ENCODE measurements at regions not wholly inside any gene's neighbourhood (a gene's known extent, or its start where the extent isn't known, plus 50 kb on each side); places are given as distances from the start of the nearest gene placed in this dataset.
"Not testable (repeated sequence)": the region's sequence is repeated elsewhere in the genome, so short reads cannot be mapped to it uniquely, and the experiment has no call there.

DNA sequence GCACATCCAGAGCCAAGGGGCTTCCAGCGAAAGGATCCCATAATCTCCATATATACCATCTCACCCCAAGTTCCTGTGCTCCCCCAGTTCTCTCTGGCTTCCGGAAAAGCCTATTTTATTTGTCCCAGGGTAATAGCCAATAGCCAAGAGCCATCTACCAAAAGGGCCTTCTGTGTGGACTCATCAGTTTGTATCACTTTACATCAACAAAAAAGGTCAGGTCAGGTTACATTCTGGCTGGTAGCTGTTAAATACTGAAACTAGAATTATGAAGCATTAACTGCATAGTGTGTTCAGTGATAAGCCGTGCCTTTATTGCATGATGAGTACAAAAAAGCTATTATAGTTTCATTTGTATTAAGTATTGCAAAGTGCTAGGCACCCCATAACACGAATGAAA is 223.7 kb downstream of the IRS1 start:
- DNase-seq, result no peak

DNA sequence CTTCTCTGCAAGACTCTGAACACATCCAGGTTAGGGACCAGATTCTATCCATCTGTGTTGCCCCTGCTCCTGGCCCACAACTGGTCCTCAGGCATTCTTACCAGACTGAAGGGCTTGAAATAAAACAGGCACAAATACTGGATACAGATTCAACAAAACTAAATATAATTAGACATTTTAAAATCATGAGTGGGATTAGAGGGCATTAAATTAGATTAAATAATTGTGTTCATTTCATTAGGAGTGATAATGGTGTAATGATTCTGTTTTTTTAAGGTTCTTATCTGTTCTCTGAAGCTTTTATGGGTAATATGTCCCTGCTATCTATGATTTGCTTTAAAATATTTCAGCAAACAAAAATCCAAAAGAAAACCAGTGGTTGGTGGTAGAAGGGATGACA is 226.5 kb downstream of the IRS1 start:
- no peak for DNase-seq

DNA sequence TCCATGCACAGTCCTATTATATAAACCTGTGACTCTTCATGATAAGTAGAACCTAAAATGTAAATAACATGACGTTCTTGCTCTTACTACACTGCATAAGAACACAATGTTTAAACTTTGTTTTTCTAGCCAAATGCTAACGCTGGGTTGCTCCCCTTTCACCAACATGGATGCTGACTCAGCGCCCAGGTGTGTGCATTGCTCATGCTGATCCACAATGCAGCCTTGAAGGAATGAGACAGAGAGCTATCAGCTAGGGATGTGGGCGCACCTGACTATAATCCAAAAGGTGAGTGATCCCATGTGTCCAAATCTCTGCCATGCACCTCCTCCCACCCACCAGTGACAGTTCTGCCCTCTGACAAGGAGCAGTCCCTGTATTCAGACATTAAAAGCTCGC is 235.0 kb downstream of the IRS1 start:
- no peak for DNase-seq

DNA sequence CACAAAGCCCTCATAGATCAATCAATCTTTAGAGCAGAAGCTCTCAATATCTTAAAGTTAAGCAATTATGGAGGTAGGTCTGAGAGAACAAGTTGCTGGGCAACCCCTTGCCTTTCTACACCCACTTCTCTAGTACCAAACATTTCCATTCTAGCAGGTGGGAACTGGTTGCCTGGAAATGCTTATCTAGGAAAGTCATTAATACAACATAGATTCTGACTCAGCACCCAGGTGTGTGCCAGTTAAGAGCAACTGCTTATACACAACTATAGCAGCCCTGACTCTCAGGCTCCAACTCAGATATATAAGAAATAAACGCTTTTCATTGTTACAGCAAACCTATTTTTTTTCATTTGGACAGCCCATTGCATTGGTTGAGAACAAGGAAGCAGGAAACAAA is 237.7 kb downstream of the IRS1 start:
- no peak for DNase-seq

DNA sequence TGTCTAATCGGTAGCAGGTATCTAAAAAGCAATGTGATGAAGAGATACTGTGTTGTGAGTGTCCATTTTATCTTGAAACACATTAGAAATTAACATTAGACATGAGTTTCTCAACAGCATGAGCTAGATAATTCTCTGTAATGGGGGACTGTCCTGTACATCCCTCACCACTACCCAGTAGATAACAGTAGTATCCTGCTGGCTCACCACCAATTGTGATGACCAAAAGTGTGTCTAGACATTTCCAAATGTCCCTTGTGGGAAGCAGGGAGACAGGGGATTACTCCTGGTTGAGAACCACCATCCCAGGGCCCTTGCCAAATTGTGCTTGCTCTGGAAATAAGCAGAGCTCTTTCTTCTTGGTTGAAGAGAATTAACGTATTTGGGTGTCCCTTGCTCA is 239.3 kb downstream of the IRS1 start:
- no peak for DNase-seq

DNA sequence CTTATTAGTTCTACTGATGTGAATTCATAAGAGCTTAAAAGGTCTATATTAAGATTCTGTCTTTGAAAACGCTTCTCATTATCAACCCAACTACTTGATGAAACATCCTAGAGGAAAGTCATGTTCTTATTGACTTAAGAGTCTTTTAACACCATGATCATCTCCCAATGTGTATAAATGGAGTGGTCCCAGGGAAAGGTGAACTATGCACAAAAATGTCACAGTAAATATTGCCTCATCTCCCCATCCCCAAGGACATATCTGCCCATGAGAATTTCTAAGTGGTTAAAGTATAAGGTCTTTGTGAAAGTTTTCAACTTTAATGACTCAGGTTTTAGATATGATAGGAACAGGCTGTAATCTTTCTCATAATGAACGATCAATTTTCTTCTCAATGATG is 240.1 kb downstream of the IRS1 start:
- DNase-seq, result no peak

DNA sequence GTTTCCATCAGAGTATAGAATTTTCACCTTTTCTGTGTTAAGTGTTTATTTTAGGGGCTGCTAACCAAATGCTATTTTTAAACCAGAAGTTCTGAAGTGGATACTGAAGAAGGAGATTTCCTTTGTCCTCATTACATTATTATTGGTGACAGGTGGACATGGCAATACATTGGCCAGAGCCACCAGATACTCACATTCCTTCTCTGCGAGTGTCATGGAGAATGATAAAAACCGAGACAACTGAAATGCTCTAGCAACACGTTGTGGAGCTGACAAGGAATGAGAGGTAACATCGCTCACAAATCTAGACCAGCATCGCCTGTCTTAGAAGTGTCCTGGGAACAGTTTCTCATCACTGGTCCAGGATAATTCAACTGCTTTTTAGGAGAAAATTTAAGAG is 241.2 kb downstream of the IRS1 start:
- no peak for DNase-seq

DNA sequence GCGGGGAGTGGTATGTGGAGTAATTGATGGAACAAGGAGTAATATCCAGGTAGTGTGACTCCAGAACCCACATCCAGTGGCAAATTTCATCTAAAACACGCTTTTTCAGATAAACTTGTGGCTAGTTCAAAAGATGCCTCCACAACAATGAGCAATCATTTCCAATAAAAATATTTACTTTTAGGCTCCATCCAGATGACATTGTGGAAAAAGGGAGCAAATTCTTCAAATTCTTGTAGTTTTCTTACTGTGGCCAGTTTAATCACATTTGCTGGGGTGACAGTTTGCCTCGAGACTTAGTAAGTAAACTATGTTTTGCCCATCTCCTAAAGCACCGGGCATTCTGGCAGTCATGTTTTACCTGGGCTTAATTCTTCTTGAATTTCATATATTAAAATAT is 243.6 kb downstream of the IRS1 start:
- DNase-seq, result no peak

DNA sequence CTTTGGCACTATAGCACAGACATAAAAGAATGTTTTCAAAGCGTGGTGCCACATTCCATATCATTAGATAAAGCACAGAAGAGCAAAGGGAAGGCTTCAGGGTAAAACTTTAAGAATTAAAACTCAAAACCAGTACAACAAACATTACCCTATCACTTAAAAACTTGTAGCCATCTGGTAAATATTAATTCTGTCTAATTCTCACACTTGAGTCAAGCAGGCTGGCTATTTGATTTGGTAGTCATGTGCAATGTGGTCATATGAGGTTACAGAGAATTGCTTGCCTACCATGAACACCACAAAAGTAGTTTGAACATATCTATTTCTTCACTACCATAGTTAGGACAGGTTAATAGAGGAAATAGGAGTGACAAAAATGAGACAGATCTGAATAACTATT is 244.9 kb downstream of the IRS1 start:
- no peak for DNase-seq

DNA sequence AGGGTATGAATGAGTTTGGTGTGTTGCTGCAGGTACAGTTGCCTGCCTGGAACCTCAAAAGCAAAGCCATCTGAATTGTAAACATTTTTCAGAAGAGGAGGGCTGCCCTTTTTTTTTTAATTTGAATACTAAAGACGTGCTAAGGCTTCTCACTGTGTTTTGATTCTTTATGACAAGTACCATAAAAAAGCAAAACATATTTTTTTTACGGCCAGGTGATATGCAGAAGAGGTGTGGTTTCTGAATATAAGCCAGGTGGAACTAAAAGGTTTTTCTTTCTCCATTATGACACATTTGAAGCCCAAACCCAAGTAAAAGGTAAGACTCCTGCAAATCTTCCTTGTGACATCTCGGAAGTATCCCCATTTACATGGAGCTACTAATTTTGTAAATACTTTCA is 246.3 kb downstream of the IRS1 start:
- no peak for DNase-seq

DNA sequence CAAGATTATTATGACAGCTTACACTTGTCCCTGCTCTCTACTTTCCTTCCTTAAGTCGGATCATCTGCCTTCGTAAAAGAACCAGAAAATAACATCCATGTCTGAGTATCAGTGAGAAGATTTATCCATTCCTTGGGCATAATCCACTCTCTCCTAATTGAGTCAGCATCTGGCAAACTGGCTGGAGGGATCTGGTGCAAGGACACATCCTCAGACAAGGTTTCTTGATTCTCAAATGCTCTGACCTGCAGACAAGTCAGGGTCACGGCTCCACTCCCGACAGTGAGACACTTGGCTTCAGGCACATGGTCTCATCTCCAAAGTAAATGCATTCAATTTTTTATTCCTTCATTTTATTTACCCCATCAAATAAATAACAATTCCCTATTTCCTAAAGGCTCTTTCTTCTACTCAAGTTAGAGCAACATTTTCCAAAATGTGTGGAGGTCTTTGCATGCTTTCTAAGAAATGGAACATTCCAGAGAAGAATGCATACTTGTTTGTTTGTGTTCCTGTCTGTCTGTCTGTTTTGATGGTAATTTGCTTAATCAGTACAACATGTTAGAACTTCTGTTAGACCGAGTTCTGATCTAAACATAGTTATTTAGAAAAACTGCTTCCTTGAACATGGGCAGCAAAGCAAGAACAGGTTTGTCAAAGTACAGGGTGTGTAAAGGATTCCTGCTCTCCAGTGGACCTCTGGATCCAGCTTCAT is 246.9 kb downstream of the IRS1 start:
- no peak for DNase-seq

DNA sequence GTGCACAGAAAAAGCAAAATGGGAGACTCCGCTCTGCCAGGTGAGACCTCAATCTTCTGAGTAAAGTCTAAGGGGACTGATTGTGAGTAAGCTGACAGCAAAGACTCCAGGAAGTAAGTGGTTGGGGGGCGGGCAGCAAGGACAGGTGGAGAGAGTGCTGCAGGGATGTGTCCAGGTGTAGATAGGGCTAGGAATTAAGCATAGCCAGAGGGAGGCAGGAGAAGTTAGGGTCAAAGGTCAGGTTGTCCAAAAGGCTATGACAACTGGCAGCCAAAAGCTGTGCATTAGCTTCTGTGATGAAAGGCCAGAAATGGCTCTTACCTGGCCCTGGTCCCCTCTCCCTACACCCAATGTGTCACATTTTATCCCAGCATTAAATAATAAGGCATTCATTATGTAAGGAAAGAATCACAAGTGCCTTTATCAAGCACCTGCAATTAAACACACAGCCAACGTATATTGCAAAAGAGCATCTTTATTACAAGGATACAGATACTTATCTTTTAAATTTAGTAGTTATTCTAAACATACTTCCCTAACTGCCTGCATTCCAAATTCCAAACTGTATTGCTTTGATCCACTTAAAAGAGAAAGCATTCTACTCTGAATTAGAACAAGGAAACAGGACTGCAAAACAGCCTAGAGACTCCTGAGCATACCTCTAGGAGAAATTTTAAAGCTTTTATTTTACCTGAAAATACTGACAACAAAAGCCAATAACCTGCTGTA is 247.9 kb downstream of the IRS1 start:
- no peak for DNase-seq

DNA sequence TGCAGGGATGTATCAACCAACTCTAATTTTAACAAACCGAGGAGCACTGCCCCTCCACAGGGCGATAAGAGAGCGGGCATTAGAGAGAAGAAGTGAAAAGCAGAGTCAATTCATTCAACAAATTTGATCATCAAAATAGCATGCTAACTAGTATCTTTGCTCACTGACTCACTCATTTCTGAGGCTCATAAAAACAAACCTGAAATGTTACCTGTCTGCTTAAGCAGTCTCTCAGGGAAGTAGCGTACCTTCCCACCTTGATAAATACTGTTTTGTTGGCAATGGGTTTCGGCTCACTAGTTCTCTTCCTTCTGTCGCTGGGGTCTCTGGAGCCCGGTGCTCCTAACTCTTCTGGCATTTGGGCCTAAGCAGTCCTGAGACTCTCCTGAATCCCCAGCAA is 248.8 kb downstream of the IRS1 start:
- no peak for DNase-seq

DNA sequence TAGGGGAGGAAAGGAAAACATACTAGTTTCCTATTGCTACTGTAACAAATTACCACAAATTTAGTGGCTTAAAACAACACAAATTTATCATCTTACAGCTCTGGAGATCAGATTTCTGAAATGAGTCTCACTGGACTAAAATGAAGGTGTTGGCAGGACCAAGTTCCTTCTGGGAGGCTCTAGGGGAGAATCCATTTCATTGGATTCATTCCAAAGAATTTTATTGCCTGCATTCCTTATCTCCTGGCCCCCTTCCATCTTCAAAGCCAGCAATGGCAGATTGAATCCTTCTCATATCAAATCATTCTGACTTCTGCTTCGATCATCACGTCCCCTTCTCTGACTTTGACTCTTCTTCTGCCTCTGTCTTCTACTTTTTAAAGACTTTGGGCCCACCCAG is 250.9 kb downstream of the IRS1 start:
- DNase-seq, result no peak

DNA sequence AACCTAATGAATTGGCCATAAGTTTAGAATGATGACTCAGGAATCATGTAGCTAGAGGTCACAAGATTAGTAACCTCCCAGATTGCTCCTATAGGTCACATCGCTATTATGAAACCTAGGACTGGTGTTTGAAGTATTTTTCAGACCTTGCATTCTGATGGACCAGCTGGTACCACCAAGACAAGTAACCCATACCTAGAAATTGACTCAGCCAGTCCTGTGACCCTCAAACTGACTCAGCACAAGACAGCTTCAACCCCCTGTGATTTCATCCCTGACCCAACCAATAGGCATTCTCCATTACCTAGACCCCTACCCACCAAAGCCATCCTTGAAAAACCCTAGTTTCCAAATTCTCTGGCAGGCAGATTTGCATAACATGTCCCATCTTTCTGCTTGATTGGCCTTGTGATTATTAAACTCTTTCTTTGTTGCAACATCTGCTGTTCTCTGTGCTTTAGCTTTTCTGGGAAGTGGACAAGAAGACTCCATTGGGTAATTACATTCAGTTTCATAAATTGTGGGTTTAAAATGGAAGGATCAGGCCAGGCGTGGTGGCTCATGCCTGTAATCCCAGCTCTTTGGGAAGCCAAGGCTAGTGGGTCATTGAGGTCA is 254.9 kb downstream of the IRS1 start:
- DNase-seq, result no peak

DNA sequence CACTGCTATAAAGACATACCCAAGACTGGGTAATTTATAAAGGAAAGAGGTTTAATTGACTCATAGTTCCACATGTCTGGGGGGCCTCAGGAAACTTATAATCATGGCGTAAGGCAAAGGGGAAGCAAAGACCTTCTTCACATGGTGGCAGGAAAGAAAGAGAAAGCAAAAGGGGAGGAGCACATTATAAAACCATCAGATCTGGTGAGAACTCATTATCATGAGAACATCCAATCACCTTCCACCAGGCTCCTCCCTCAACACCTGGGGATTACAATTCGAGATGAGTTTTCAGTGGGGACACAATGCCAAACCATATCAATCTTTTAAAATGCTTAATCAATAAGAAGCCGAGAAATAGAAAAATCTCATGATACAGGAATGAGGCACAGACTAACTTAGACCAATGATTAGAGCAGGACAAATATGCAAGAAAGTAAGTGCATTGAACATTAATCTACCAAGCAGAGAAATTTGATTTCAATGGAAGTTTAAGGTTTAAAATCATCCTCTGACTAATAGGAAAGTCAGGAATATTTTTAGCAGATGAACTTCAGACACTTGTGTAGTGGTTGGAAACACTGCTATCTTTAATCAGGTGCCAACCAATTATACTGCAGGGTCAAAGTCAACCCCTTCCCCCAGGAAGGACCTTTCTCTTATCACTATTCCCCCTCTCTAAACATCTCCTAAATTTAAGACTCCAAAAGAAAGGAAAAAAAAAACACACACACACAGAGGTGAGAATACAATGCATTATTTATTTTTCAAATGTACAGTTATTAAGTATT is 259.2 kb downstream of the IRS1 start:
- DNase-seq, result no peak

DNA sequence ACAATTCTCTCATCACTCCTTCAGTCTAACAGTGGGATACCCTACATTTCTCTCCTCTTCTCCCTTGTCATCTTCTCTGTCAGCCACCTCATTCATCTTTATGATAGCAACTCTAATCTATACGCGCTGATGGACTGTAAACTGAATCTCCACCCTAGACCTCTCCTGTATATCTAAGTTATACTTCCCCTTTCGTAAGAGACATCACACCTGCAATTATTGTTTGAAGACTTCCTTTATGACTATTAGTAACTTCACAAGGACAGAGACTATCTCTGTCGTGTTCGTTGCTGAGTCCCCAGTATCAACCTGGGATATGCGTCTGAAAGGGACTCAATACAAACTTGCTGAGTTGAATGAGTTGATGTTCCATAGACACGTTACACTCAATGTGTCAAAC is 263.2 kb downstream of the IRS1 start:
- DNase-seq, result no peak

DNA sequence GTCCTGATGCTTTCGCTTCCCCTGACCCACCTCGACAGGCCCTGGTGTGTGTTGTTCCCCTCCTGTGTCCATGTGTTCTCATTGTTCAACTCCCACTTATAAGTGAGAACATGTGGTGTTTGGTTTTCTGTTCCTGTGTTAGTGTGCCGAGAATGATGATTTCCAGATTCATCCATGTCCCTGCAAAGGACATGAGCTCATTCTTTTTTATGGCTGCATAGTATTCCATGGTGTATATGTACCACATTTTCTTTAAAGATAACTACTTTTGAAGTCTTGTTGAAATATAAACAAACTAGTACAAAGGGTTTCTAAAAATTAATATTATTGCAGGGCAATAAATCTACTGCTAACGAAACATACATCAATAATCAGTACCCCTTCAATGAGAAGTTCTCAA is 266.6 kb downstream of the IRS1 start:
- DNase-seq, result not testable (repeated sequence)

DNA sequence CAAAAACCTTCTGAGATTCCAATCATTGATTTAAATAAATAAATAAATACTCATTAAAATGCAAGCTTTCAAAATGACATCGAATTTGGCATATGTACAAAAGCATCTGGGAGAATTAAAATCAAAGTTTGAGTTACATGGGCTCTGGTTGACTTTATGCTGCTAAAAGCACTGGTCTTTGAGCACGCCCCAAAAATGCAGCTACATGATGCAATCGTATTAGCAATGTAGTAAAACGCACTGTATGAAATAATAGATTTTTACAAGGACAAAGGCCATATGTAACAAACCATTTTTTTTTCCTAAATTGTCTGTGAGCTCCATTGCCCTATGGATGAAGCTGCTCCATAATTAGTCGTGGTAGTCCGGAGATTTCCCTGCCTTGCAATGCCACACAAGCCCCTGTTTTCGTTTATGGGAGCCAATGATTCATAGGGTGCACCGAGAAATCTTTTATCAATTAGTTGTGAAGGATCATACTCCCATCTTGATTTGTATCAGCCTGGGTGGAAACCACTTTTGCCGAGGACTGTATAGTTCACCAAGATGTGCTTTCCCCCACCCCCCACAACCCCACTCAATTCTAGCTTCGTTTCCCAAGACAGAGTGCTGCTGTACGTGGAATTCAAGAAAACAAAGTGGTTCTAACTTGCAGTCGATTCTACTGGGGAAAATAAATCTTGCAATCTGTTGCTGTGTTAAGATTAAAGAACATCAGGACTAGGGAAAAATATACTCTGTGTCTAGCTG is 268.4 kb downstream of the IRS1 start:
- no peak for DNase-seq

DNA sequence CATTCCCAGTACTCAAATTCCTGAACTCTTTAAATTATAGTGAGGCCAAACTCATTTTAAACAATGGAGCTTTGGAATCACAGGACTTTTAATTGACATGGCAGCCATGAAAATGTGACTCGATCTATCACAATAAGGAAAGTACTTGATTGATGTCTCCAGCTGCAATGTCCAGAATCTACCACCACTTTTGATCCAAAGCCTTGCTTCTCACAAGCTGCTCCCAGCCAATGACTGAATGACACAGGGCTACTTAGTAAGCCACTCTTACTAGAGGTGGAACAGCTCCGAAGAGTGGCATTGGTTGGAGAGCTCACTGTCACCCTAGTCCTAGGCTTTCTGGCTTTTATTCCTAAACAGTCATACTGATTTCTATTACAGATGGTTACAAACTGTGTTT is 270.1 kb downstream of the IRS1 start:
- no peak for DNase-seq

DNA sequence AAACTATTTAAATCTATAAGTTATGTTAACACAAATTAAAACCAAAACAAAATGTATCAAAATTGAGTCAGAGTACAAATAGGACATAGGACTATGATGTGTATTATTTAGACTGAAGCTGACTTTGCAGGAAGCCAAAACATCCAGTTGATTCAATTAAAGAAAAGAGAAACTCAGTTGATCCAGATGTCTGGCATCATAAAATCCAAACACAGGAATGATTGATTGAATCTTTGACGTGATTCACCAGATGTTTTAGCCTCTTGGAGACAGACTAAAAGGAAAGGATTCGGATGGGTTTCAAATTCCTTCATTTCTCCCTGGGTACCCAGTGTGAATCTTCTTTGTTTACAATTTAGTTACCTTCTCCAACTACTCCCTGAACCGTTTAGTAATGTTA is 272.9 kb downstream of the IRS1 start:
- no peak for DNase-seq

DNA sequence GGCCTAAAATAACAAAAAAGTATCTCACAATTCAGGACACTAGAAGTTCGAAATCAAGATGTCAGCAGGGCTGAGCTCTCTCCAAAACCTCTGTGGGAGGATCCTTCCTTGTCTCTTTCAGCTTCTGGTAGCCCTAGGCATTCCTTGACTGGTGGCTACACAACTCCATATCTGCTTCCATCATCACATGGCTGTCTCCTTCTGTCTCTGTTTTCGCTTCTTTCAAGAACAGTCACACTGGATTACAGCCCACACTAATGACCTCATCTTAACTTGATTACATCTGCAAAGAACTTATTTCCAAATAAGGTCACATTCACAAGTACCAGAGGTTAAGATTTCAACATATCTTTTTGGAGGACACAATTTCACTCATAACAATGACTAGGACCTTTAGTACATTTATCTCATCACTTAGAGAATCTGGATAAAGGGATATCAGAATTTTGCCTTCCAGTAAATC is 275.2 kb downstream of the IRS1 start:
- no peak for DNase-seq

DNA sequence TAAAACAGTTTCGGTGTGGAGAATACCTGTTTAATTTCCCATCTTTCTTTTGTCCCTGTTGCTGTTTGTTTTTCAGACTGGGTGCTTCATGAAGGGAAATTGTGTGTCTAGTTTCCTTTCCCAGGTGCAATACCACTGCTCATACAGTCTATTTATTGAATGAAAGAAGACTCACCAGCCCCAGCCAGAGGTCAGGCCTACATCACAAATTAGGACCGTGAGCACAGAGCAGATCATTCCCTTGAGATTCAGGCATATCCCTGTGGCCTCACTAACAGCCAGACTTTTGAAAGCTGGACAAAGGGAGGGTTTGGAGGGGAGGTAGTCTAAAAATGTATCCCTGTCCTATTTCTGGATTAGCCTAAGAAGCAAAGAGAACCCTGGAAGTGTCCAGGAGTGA is 278.9 kb downstream of the IRS1 start:
- no peak for DNase-seq
